Stimulated activated CD8-positive, alpha-beta memory T cell treated with anti-CD3 and anti-CD28 coated beads, Interleukin-4, amount 100 ng/mL, for 48 hours (primary cell): ENCODE measurements at regions not wholly inside any gene's neighbourhood (a gene's known extent, or its start where the extent isn't known, plus 50 kb on each side); places are given as distances from the start of the nearest gene placed in this dataset.
"Not testable (repeated sequence)": the region's sequence is repeated elsewhere in the genome, so short reads cannot be mapped to it uniquely, and the experiment has no call there.

ENCODE experiments used
- DNase-seq: peaks from one replicate; pipeline ENCODE4 v3.0.0-alpha.2; 2020

DNA sequence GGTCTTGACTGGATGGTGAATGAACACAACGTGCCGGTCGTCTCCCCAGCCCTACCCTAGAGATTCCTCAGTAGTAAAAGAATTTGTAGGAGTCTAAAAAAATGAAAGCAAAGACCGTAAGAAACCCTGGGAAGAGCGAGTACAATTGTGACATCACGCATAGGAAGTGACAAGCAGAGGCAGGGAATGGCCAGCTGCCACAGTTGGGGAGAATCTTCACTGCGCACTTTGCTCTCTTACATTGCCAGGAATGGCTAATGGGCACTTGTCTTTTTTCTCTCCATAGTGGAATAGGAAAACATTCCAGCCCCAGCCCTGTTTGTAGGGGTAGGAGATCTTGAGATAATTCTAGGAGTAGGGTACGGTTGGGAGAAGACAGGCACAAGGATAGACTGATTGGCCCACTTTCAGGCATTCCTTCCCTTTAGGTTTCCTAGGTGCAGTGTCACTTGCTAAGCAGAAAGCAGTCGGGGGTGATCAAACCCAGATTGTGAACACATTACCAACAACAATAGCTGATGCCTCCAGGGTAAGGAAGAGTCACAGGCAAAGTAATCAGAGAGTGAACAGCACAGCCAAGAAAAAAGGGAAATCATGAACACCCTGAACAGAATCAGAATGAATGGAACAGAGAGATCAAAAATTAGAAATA lies 302.7 kb downstream of the MAN2A1 start:
- DNase-seq: no peak

DNA sequence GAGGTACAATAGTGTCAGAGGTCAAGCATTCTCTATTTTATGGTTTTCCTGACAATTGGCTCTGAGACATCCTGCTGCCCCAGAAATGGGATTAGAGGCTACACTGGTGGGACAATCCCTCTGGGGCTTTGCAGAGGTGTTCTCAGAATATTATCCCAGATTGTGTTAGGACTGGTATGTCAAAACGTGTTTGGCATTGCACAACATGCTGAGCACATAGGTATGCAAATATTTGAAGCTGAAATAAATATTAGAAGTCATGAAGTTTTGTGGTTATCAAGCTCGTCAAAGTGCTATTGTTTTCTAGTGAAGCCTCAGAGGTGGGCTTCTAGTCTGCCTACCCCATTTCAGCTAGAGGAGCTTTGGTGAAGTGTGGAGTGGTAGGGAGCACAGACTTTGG lies 304.4 kb downstream of the MAN2A1 start:
- DNase-seq: no peak

GRCh38 chr5:109996246-109996645 lies 306.5 kb downstream of the MAN2A1 start:
- DNase-seq: no peak

GRCh38 chr5:109997161-109997560 lies 307.4 kb downstream of the MAN2A1 start:
- DNase-seq: no peak

- no peak for DNase-seq
Observed at GRCh38 chr5:109998208-109998607, 308.5 kb downstream of the MAN2A1 start.

GRCh38 chr5:109998726-109999125 lies 309.0 kb downstream of the MAN2A1 start:
- no peak for DNase-seq

- no peak for DNase-seq
Observed at GRCh38 chr5:110001648-110002047, 311.9 kb downstream of the MAN2A1 start.

DNA sequence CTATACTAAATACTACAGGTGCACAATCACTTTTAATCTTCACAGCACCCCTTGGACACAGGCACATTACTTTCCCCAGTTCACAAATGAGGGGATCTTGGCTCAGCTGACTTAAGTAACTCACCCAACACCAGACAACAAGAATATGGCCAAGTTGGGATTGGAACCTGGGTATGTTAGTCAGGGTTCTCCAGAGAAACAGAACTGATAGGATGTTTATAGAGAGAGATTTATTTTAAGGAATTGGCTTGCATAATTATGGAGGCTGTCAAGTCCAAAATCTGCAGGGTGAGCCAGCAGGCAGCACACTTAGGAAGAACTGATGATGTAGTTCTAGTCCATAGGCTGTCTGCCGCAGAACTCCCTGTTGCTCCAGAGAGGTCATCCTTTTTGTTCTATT lies 312.9 kb downstream of the MAN2A1 start:
- no peak for DNase-seq

DNA sequence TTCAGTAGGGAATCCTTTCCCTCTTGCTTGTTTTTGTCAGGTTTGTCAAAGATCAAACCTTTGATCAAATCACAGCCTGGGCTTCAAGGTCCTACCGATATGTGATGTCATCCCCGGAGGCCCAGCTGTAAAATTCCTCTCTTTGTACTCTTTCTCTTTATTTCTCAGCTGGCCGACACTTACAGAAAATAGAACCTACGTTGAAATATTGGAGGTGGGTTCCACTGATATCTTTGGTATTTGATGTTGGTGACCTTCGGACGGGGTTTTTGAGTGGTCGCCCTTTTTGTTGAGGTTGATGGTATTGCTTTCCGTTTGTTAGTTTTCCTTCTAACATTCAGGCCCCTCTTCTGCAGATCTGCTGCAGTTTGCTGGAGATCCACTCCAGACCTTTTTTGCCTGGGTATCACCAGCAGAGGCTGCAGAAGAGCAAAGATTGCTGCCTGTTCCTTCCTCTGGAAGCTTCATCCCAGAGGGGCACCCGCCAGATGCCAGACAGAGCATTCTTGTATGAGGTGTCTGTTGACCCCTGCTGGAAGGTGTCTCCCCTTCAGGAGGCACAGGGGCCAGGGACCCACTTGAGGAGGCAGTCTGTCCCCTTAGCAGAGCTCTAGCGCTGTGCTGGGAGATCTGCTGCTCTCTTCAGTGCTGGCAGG lies 316.3 kb downstream of the MAN2A1 start:
- DNase-seq: not testable (repeated sequence)

- no peak for DNase-seq
Observed at GRCh38 chr5:110007101-110007500, 317.4 kb downstream of the MAN2A1 start.

- DNase-seq: no peak
Observed at GRCh38 chr5:110008131-110008530, 318.4 kb downstream of the MAN2A1 start.

DNA sequence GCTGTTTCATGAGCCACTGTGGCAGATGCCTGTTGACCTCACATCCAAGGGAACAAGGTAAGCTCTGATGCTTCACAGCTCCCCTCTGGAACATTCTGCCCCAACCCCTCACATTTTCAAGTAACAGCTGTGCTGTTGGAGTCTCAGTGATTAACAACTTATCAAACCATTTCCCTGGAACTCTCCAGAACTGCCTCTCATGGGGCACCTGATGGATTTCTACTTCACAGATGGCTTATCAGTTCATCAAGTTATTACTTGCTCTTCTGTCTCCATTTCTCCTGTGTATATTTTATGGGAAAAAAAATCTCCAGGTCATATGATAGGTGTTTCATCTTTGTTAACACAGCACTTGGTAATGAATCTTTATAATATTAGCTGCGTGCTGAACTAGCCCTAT lies 322.4 kb downstream of the MAN2A1 start:
- no peak for DNase-seq

DNA sequence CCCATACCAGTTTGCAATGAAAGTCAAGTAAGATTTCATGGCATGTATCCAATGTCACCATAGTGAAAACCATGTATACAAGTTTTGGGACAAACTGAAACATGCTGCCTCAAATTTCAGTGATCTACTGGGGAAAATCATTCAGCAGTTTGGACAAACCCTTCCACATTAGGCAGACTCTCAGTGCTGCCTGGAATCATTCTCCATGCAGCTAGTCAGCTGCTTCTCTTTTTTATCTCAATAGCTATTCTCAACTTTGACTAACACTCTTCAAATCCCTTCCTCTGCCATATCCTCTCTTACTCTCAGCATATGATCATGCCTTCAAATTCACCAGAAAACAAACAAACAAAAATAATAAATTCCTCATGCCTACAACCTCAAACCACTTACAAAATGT lies 323.3 kb downstream of the MAN2A1 start:
- DNase-seq: no peak

- no peak for DNase-seq
Observed at GRCh38 chr5:110017854-110018253, 328.1 kb downstream of the MAN2A1 start.

DNA sequence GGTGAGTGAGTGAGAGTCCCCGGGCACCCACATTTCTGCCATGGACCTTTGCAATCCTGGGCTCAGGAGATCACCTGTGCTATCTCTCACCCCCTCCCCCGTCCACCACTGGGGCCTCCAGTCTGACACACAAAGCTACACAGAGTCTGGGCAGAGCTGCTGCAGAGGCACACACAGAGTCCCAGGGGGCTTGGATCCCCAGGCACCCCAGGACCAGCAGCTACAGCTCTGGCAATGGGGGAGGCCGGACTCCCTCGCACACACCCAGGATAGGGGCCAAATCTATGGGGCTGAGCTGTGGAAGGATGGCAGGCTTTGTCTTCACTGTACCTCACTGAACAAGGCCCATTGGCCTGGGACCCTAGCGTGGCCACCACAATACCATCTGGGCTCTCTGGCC lies 328.8 kb downstream of the MAN2A1 start:
- no peak for DNase-seq

GRCh38 chr5:110019119-110019518 lies 329.4 kb downstream of the MAN2A1 start:
- no peak for DNase-seq

GRCh38 chr5:110019780-110020179 lies 330.1 kb downstream of the MAN2A1 start:
- no peak for DNase-seq

DNA sequence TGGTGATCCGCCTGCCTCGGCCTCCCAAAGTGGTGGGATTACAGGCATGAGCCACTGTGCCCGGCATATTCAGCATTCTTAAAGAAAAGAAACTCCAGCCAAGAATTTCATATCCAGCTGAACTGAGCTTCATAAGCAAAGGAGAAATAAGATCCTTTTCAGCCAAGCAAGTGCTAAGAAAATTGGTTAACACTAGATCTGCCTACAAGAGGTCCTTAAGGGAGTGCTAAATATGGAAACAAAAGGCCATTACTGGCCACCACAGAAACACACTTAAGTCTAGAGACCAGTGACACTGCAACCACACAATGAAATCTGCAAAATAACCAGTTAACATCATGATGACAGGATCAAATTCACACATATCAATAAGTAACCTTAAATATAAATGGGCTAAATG lies 331.5 kb downstream of the MAN2A1 start:
- no peak for DNase-seq

DNA sequence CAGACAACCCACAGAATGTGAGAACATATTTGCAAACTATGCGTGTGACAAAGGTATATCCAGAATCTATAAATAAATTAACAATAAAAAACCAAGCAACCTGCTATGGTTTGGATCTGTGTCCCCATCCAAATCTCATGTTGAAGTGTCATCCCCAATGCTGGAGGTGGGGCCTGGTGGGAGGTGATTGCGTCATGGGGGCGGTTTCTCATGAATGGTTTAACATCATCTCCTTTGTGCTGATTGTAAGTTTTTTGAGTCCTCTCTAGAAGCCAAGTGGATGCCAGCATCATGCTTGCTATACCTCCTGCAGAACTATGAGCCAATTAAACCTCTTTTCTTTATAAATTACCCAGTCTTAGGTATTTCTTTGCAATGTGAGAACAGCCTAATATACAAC lies 335.4 kb downstream of the MAN2A1 start:
- no peak for DNase-seq

DNA sequence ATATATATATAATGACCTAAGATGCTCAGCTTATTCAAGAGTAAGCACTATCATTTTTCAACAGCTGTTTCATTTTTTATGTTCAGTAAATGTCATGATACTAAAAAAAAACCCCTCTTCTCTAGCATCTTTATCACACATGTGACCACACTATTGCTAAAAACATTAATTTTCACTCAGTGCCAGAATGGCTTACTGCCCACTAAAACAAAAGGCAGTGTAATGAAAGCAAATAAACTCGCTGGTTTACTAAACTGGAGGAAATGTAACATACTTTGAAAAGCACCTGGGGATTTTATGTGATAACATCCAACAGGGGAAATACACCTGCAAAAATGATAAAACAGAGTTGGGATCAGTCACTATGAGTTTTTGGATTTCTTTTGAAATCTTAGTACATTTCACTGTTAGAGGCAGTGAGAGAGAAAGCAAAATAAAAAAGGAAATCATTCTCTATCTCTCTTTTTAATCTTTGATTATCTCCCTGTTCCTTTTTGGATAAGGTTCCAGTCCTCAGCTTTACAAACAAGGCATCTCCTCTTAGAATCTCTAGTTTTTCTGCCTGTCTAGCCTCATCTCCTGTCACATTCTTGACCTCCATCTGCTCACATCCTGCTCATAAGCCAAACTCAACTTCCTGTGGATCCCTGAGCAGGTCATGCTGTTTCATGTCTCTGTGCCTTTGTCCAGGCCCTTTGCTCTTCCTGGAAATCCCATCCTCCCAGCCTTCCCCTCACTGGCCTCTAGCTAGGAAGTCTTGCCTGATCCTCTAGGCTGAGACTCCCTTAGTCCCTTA lies 338.0 kb downstream of the MAN2A1 start:
- no peak for DNase-seq

GRCh38 chr5:110031402-110032140 lies 341.8 kb downstream of the MAN2A1 start:
- no peak for DNase-seq

- DNase-seq: no peak
Observed at GRCh38 chr5:110032376-110032775, 342.6 kb downstream of the MAN2A1 start.

GRCh38 chr5:110034056-110034600 lies 344.4 kb downstream of the MAN2A1 start:
- DNase-seq: no peak
